ENCODE measurements at regions not wholly inside any gene's neighbourhood (a gene's known extent, or its start where the extent isn't known, plus 50 kb on each side); places are given as distances from the start of the nearest gene placed in this dataset.
A peak's percentile ranks its signal among the peaks of the same experiment; 100 is the strongest.

DNA sequence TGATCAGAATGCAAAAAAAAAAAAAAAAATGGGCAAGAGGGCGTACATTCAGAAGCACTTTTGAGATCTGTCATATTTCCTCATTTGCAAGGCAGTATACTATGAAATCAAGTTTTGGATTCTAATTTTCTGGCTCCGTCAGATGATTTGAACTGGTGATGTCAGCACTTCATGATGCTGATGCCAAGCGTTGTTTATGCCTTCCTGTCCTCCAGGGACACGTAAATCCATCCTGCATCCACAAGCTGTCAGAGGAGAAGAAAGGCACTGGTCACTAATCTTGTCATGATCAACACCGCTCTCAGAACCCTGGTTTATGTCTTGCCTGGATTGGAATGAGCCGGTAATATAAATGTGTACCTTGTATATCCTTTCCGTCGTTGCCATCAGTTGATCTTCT, 152.1 kb upstream of the EPHA3 start:
- DNase-seq = no peak
- Histone ChIP-seq H3K36me3 (replicated peaks) (no peaks in the 10 kb centered on the region), H3K4me3 (ENCODE audit: low read depth, low read length) (no peak overlapping the region), H3K27ac (no peak overlapping the region), H3K27me3 (replicated peaks) (no peaks in the 10 kb centered on the region)
- TF ChIP-seq, protein P1, sequence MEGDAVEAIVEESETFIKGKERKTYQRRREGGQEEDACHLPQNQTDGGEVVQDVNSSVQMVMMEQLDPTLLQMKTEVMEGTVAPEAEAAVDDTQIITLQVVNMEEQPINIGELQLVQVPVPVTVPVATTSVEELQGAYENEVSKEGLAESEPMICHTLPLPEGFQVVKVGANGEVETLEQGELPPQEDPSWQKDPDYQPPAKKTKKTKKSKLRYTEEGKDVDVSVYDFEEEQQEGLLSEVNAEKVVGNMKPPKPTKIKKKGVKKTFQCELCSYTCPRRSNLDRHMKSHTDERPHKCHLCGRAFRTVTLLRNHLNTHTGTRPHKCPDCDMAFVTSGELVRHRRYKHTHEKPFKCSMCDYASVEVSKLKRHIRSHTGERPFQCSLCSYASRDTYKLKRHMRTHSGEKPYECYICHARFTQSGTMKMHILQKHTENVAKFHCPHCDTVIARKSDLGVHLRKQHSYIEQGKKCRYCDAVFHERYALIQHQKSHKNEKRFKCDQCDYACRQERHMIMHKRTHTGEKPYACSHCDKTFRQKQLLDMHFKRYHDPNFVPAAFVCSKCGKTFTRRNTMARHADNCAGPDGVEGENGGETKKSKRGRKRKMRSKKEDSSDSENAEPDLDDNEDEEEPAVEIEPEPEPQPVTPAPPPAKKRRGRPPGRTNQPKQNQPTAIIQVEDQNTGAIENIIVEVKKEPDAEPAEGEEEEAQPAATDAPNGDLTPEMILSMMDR (IDR thresholded peaks at IDR 0.05; ENCODE audit: low read depth, low read length, missing control alignments) = no peak
- in situ Hi-C loops (cut with HindIII; ENCODE audit: low pct_ligation_motif_present, low sequenced_read_pairs) = no loop called here

DNA sequence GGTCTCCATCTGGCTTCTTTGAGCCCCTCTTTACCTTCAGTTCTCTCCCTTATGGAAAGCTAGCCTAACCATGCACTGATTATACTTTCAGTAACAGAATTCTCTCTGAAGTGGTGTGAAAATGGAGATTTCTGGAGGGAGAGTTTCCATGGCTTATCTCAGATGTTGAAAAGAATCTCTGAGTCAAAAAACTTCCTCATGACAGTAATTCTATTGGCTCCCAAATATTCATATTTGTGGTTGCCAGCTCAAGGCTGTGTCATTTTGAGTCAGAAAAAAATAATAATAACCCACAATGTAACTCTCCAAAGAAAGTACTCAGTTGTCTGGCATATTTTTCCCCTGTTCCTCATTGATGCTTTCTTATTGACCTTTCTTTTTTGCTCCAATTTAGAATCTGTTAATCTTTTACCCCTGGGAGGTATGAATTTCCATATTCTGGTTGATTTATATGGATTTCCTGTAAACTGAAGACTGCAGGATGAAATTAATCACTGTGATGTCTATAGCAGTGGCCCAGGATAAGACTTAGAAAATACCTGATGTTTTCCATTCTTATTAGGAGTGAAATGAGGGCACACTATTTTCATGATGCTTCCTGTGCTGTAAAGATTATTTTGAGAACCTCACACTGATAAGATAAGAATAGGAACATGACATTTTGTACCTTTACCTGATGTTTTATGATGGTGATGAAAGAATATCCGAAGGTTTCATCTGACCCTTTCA, 149.5 kb upstream of the EPHA3 start:
- peak; percentile 86 for DNase-seq
- Histone ChIP-seq H3K4me3 (ENCODE audit: low read depth, low read length) (no peak overlapping the region), H3K27me3 (replicated peaks) (no peaks in the 10 kb centered on the region), H3K36me3 (replicated peaks) (no peaks in the 10 kb centered on the region), H3K27ac (peak overlapping the region; percentile 89)
- TF ChIP-seq, protein P1 (IDR thresholded peaks at IDR 0.05; ENCODE audit: low read depth, low read length, missing control alignments) = no peak
- in situ Hi-C loops (cut with HindIII; ENCODE audit: low pct_ligation_motif_present, low sequenced_read_pairs) = no loop called here

DNA sequence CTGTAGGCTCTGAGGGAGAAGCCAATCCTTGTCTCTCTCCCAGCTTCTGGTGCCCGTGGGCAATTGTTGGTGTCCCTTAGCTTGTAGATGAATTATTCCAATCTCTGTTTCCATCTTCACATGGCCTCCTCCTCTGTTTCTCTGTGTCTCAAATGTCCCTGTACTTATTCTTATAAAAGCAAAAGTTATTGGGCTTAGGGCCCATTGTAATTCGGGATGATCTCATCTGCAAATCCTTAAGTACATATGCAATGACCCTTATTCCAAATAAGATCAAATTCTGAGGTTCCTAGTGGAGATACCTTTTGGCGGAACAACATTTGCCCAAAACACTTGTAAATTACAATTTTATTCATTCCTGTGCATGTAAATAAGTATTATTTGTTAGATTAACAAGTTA, 147.4 kb upstream of the EPHA3 start:
- TF ChIP-seq, protein P1 (IDR thresholded peaks at IDR 0.05; ENCODE audit: low read depth, low read length, missing control alignments) = no peak
- Histone ChIP-seq H3K36me3 (replicated peaks) (no peaks in the 10 kb centered on the region), H3K27ac (no peak overlapping the region), H3K27me3 (replicated peaks) (no peaks in the 10 kb centered on the region), H3K4me3 (ENCODE audit: low read depth, low read length) (no peak overlapping the region)
- no peak for DNase-seq
- in situ Hi-C loops (cut with HindIII; ENCODE audit: low pct_ligation_motif_present, low sequenced_read_pairs) = no loop called here

DNA sequence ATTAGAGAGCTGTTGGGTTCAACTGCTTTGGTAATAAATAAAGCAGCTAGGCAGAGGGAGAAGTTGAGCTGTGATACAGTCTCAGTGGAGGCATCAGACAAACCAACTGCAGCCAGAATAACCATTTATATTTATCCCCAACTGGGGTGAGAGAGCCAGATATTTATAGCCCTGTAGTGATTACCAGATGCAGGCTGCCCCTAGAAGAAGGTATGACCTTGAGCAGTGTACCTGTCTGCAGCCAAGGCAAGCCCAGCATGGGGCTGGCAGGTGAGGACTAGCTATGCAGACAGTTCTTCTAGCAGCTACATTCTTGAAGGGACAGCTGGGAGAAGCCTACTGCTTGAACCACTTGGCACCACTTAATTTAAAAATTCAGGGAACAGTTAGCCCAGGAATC, 144.4 kb upstream of the EPHA3 start:
- in situ Hi-C loops (cut with HindIII; ENCODE audit: low pct_ligation_motif_present, low sequenced_read_pairs) = no loop called here
- Histone ChIP-seq H3K36me3 (replicated peaks) (no peaks in the 10 kb centered on the region), H3K4me3 (ENCODE audit: low read depth, low read length) (no peak overlapping the region), H3K27ac (no peak overlapping the region), H3K27me3 (replicated peaks) (no peaks in the 10 kb centered on the region)
- no peak for DNase-seq
- TF ChIP-seq, protein P1 (IDR thresholded peaks at IDR 0.05; ENCODE audit: low read depth, low read length, missing control alignments) = no peak

DNA sequence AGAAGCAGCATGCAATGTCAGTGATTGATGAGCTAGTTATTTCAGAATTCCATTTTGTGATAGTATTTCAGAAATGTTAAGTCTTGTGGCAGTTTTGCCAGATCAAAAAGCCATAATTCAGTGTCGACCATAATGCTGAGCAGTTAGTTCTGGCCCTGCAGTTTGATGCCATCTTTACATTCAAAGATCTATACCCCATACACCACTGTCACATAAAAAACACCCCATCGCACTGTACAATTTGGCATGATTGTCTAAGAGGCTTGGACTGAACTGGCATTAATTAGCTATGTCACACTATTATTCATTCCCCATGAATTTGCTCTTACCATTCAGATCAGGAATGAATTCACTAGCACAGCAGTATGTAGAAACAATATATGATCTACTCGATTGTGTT, 127.7 kb upstream of the EPHA3 start:
- H3K4me3 ChIP-seq (ENCODE audit: low read depth, low read length) = no peak overlapping the region
- H3K36me3 ChIP-seq (replicated peaks) = no peaks in the 10 kb centered on the region
- H3K27me3 ChIP-seq (replicated peaks) = no peaks in the 10 kb centered on the region
- TF ChIP-seq, protein P1 (IDR thresholded peaks at IDR 0.05; ENCODE audit: low read depth, low read length, missing control alignments) = no peak
- in situ Hi-C loops (cut with HindIII; ENCODE audit: low pct_ligation_motif_present, low sequenced_read_pairs) = no loop called here
- DNase-seq = no peak
- no peak overlapping the region for H3K27ac ChIP-seq

DNA sequence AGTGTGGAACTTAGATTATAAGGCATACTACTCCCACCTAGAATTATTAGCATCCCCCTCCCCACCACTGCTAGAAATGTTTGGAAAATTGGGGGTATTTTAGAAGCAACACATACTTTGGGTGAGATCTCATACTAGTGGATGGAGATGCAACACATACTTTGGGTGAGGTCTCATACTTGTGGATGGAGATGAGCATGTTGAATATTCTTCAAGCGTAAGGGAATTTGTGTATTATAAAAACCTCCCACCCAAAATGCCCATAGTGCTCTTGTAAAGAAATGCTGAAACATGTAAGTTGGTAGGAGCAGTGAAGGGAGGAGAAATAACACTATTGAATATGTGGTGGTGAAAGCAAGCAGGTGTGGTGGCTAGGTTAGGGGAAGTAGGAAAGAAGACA, 124.0 kb upstream of the EPHA3 start:
- DNase-seq = no peak
- in situ Hi-C loops (cut with HindIII; ENCODE audit: low pct_ligation_motif_present, low sequenced_read_pairs) = no loop called here
- TF ChIP-seq, protein P1 (IDR thresholded peaks at IDR 0.05; ENCODE audit: low read depth, low read length, missing control alignments) = no peak

More for the DNA sequence above, 124.0 kb upstream of the EPHA3 start:
- Histone ChIP-seq H3K4me3 (ENCODE audit: low read depth, low read length) (no peak overlapping the region), H3K27me3 (replicated peaks) (no peaks in the 10 kb centered on the region), H3K36me3 (replicated peaks) (no peaks in the 10 kb centered on the region), H3K27ac (peak overlapping the region; percentile 78)

Measured in brain microvascular endothelial cell (primary cell).